ENCODE measurements at regions not wholly inside any gene's neighbourhood (a gene's known extent, or its start where the extent isn't known, plus 50 kb on each side); places are given as distances from the start of the nearest gene placed in this dataset.

GRCh38 chr5:121660142-121660541, 191.5 kb upstream of the FTMT start:
- no peak for TF ChIP-seq MAFK (IDR thresholded peaks at IDR 0.05; ENCODE audit: low read depth, low read length)
- TF ChIP-seq, protein P1, sequence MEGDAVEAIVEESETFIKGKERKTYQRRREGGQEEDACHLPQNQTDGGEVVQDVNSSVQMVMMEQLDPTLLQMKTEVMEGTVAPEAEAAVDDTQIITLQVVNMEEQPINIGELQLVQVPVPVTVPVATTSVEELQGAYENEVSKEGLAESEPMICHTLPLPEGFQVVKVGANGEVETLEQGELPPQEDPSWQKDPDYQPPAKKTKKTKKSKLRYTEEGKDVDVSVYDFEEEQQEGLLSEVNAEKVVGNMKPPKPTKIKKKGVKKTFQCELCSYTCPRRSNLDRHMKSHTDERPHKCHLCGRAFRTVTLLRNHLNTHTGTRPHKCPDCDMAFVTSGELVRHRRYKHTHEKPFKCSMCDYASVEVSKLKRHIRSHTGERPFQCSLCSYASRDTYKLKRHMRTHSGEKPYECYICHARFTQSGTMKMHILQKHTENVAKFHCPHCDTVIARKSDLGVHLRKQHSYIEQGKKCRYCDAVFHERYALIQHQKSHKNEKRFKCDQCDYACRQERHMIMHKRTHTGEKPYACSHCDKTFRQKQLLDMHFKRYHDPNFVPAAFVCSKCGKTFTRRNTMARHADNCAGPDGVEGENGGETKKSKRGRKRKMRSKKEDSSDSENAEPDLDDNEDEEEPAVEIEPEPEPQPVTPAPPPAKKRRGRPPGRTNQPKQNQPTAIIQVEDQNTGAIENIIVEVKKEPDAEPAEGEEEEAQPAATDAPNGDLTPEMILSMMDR (conservative IDR thresholded peaks at IDR 0.05; ENCODE audit: low read depth, low read length), result no peak
- no peak for TF ChIP-seq CEBPB (IDR thresholded peaks at IDR 0.05; ENCODE audit: low read depth, low read length)
- TF ChIP-seq, protein P2, sequence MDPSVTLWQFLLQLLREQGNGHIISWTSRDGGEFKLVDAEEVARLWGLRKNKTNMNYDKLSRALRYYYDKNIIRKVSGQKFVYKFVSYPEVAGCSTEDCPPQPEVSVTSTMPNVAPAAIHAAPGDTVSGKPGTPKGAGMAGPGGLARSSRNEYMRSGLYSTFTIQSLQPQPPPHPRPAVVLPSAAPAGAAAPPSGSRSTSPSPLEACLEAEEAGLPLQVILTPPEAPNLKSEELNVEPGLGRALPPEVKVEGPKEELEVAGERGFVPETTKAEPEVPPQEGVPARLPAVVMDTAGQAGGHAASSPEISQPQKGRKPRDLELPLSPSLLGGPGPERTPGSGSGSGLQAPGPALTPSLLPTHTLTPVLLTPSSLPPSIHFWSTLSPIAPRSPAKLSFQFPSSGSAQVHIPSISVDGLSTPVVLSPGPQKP (IDR thresholded peaks at IDR 0.05; ENCODE audit: borderline replicate concordance, low read depth, low read length), result no peak
- no peak for TF ChIP-seq RFX5 (IDR thresholded peaks at IDR 0.05; ENCODE audit: low read depth, low read length)
- TF ChIP-seq RAD21 (IDR thresholded peaks at IDR 0.05; ENCODE audit: low read length), result no peak
- TF ChIP-seq NFE2L2 (IDR thresholded peaks at IDR 0.05; ENCODE audit: low read depth, low read length), result no peak
- no peak for TF ChIP-seq MAZ (IDR thresholded peaks at IDR 0.05; ENCODE audit: borderline replicate concordance, low read depth, low read length)
- no peak for TF ChIP-seq MXI1 (IDR thresholded peaks at IDR 0.05; ENCODE audit: borderline replicate concordance, low read depth, low read length)
- no peak for TF ChIP-seq FOS (IDR thresholded peaks at IDR 0.05; ENCODE audit: low read depth, low read length)
- TF ChIP-seq, protein P3, sequence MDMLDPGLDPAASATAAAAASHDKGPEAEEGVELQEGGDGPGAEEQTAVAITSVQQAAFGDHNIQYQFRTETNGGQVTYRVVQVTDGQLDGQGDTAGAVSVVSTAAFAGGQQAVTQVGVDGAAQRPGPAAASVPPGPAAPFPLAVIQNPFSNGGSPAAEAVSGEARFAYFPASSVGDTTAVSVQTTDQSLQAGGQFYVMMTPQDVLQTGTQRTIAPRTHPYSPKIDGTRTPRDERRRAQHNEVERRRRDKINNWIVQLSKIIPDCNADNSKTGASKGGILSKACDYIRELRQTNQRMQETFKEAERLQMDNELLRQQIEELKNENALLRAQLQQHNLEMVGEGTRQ (IDR thresholded peaks at IDR 0.05; ENCODE audit: low read depth, low read length), result no peak
- no peak for TF ChIP-seq BHLHE40 (IDR thresholded peaks at IDR 0.05; ENCODE audit: low read depth, low read length)
- TF ChIP-seq RCOR1 (IDR thresholded peaks at IDR 0.05; ENCODE audit: insufficient replicate concordance, low read length), result no peak
- TF ChIP-seq CHD1 (IDR thresholded peaks at IDR 0.05; ENCODE audit: low read depth, low read length), result no peak
- no peak for TF ChIP-seq SMC3 (IDR thresholded peaks at IDR 0.05; ENCODE audit: low read depth, low read length)
- no peak for TF ChIP-seq POLR2A (IDR thresholded peaks at IDR 0.05; ENCODE audit: low read depth, low read length)
- intact Hi-C loops (cut with micrococcal nuclease) (no loop called here), dilution Hi-C loops (cut with HindIII; ENCODE audit: low sequenced_read_pairs, unreplicated experiment) (no loop called here), in situ Hi-C loops (cut with MboI; ENCODE audit: low sequenced_read_pairs) (no loop called here)
- Histone ChIP-seq H2BK15ac (ENCODE audit: low read depth, low read length) (no peak overlapping the region), H3K18ac (ENCODE audit: low read depth, low read length) (no peak overlapping the region), H3K27ac (ENCODE audit: insufficient read depth, low read length) (no peak overlapping the region), H2BK120ac (ENCODE audit: low read depth, low read length) (no peak overlapping the region), H3K23ac (ENCODE audit: low read depth, low read length) (no peak overlapping the region), H2BK5ac (ENCODE audit: low read depth, low read length, poor library complexity, severe bottlenecking) (no peak overlapping the region), H3K14ac (replicated peaks; ENCODE audit: low read depth, low read length) (no peak overlapping the region), H2BK20ac (ENCODE audit: low read depth, low read length) (no peak overlapping the region), H3K4ac (ENCODE audit: low read depth, low read length) (no peak overlapping the region), H2AK9ac (replicated peaks; ENCODE audit: low read depth, low read length, poor library complexity) (no peak overlapping the region), H3K4me1 (ENCODE audit: control insufficient read depth, insufficient read depth, low read length) (no peaks in the 10 kb centered on the region), H3K79me1 (ENCODE audit: low read depth in 1 of 2, low read length in 2 of 2) (no peaks in the 10 kb centered on the region), H4K8ac (ENCODE audit: low read depth in 2 of 2, low read length in 2 of 2) (no peak overlapping the region), H4K91ac (ENCODE audit: insufficient read depth, low read depth, low read length) (no peak overlapping the region), H3K9me1 (ENCODE audit: insufficient read depth, low read length) (no peaks in the 10 kb centered on the region), H3K4me3 (ENCODE audit: insufficient read depth, low read depth, low read length) (no peak overlapping the region), H3K9me3 (ENCODE audit: control insufficient read depth, insufficient read depth, low read length) (no peaks in the 10 kb centered on the region; the same call in 1 of the 2 replicates), H3K27me3 (ENCODE audit: control insufficient read depth, insufficient read depth, low read length) (no peaks in the 10 kb centered on the region), H3K36me3 (ENCODE audit: control insufficient read depth, insufficient read depth, low read length) (no peaks in the 10 kb centered on the region), H3K9ac (ENCODE audit: low read depth, low read length) (no peak overlapping the region), H2AK5ac (ENCODE audit: low read depth, low read length) (no peak overlapping the region), H3K56ac (ENCODE audit: extremely low read depth, insufficient read depth, low read length) (no peak overlapping the region), H3K4me2 (ENCODE audit: low read depth, low read length) (no peak overlapping the region), H4K5ac (ENCODE audit: low read depth, low read length) (no peak overlapping the region), H2AFZ (replicated peaks; ENCODE audit: low read length, poor library complexity) (no peak overlapping the region), H4K20me1 (ENCODE audit: insufficient read depth, low read length) (no peaks in the 10 kb centered on the region)
- WGBS, 2 experiments (ENCODE audit: extremely low coverage in 2 of 2, insufficient read length in 1 of 2), result 17% methylated on average over 1 of the region's 6 CpGs; no CpG with 5 or more reads in 1 of the 2 experiments
- ChIA-PET CTCF (no interaction called here), POLR2A (ENCODE audit: unreplicated experiment) (interaction anchor here (0.6 kb wide), 1 partner anchor 162 kb away, joined by 3 read pairs; no protein-coding TSS in a partner anchor)
- no TSS peak for BruUV-seq (replicated peaks)
- DNase-seq, result no peak
- no peak for ATAC-seq (ENCODE audit: low read depth)

Data from IMR-90 (cell line).